HEK293T (cell line): ENCODE measurements at regions not wholly inside any gene's neighbourhood (a gene's known extent, or its start where the extent isn't known, plus 50 kb on each side); places are given as distances from the start of the nearest gene placed in this dataset.

Source experiments
- CTCF ChIA-PET: fragments of 350-600 bp; formaldehyde crosslinking; extraction: SDS; loops from one replicate; lab custom pipeline; 2021; ENCODE audit warnings: antibody characterized with exemption, inconsistent platforms; lab: Yijun Ruan, JAX
- POLR2A ChIA-PET: fragments of 350-600 bp; formaldehyde crosslinking; extraction: SDS; loops from one replicate; lab custom pipeline; 2020; ENCODE audit warnings: antibody characterized with exemption, inconsistent platforms; lab: Yijun Ruan, JAX
- DNase-seq: peaks from one replicate; pipeline ENCODE4 v3.0.0; 2012; ENCODE audit warnings: mixed read lengths; ENCODE audit errors: extremely low spot score
- ARNT ChIP-seq: fragments of 450-650 bp; IDR thresholded peaks from 2 replicates; pipeline ENCODE4 v1.6.1; 2017; ENCODE audit warnings: mild to moderate bottlenecking
- BHLHE40 ChIP-seq: fragments of 450-650 bp; IDR thresholded peaks from 2 replicates; pipeline ENCODE4 v1.6.1; 2016; ENCODE audit warnings: mild to moderate bottlenecking, moderate library complexity, borderline replicate concordance
- CTBP1 ChIP-seq: fragments of 450-650 bp; IDR thresholded peaks from 2 replicates; pipeline ENCODE4 v1.6.1; 2016; ENCODE audit warnings: borderline replicate concordance
- ELF4 ChIP-seq: fragments of 450-650 bp; IDR thresholded peaks from 2 replicates; pipeline ENCODE4 v1.6.1; 2017; ENCODE audit warnings: antibody characterized with exemption
- FOXA1 ChIP-seq: fragments of 450-650 bp; IDR thresholded peaks from 2 replicates; pipeline ENCODE4 v1.6.1; 2016; ENCODE audit warnings: mild to moderate bottlenecking
- FOXK2 ChIP-seq: fragments of 450-650 bp; IDR thresholded peaks from 2 replicates; pipeline ENCODE4 v1.6.1; 2016; ENCODE audit warnings: mild to moderate bottlenecking
- FOXM1 ChIP-seq: fragments of 450-650 bp; IDR thresholded peaks from 2 replicates; pipeline ENCODE4 v1.6.1; 2017; ENCODE audit warnings: mild to moderate bottlenecking, borderline replicate concordance
- HDGF ChIP-seq: fragments of 450-650 bp; IDR thresholded peaks from 2 replicates; pipeline ENCODE4 v1.6.1; 2017; ENCODE audit warnings: antibody characterized with exemption, borderline replicate concordance
- L3MBTL2 ChIP-seq: fragments of 450-650 bp; conservative IDR thresholded peaks from 2 replicates; pipeline ENCODE4 v1.6.1; 2016; ENCODE audit warnings: mild to moderate bottlenecking
- LEF1 ChIP-seq: fragments of 450-650 bp; IDR thresholded peaks from 2 replicates; pipeline ENCODE4 v1.6.1; 2017; ENCODE audit warnings: mild to moderate bottlenecking, borderline replicate concordance
- NFRKB ChIP-seq: fragments of 450-650 bp; IDR thresholded peaks from 2 replicates; pipeline ENCODE4 v1.6.1; 2016; ENCODE audit warnings: mild to moderate bottlenecking, moderate library complexity
- SP1 ChIP-seq: fragments of 450-650 bp; IDR thresholded peaks from 2 replicates; pipeline ENCODE4 v1.6.1; 2017
- SUZ12 ChIP-seq: fragments of 450-650 bp; IDR thresholded peaks from 2 replicates; pipeline ENCODE4 v1.6.1; 2016; ENCODE audit warnings: mild to moderate bottlenecking
- TARDBP ChIP-seq: fragments of 450-650 bp; IDR thresholded peaks from 2 replicates; pipeline ENCODE4 v1.6.1; 2016
- ZNF384 ChIP-seq: fragments of 450-650 bp; IDR thresholded peaks from 2 replicates; pipeline ENCODE4 v1.6.1; 2016
- TF ChIP-seq, protein P1 (sequence below): fragments of 450-650 bp; IDR thresholded peaks from 2 replicates; pipeline ENCODE4 v1.6.1; 2016

DNA sequence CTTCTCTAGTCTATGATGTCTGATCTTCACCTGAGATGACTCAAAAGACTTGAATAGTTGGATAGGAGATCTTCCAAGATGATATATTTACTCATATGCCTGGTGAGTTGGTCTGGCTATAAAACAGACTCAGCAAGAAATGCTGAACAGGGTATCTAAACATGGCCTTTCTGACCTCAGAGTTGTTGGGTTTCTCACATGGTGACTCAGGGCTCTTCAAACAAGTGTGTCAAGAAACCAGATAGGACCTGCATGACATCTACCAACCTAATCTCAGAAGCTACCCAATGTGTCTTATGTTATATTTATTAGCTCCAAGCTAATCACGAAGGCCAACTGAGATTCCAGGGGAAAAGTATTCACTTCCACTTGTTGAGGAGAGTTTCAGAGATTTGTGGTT, 1477.3 kb downstream of the CDH8 start:
- POLR2A ChIA-PET: no interaction called here
- no peak for DNase-seq
- TF ChIP-seq FOXM1: no peak
- no peak for TF ChIP-seq SP1
- no peak for TF ChIP-seq FOXK2
- TF ChIP-seq BHLHE40: no peak
- TF ChIP-seq ZNF384: no peak
- no peak for TF ChIP-seq FOXA1
- TF ChIP-seq SUZ12: no peak
- CTCF ChIA-PET: no interaction called here

- CTCF ChIA-PET: no interaction called here
- POLR2A ChIA-PET: no interaction called here
- TF ChIP-seq SP1: no peak
- TF ChIP-seq NFRKB: no peak
- no peak for DNase-seq
These were observed 1483.0 kb downstream of the CDH8 start for GRCh38 chr16:60553090-60553757.

- TF ChIP-seq HDGF (no peak), CTBP1 (no peak), ARNT (no peak), TARDBP (no peak), FOXM1 (no peak), NFRKB (no peak), FOXK2 (no peak), LEF1 (no peak), ELF4 (no peak), BHLHE40 (no peak), FOXA1 (no peak), SUZ12 (no peak), SP1 (no peak), ZNF384 (no peak), L3MBTL2 (no peak)
- TF ChIP-seq, protein P1, sequence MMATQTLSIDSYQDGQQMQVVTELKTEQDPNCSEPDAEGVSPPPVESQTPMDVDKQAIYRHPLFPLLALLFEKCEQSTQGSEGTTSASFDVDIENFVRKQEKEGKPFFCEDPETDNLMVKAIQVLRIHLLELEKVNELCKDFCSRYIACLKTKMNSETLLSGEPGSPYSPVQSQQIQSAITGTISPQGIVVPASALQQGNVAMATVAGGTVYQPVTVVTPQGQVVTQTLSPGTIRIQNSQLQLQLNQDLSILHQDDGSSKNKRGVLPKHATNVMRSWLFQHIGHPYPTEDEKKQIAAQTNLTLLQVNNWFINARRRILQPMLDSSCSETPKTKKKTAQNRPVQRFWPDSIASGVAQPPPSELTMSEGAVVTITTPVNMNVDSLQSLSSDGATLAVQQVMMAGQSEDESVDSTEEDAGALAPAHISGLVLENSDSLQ: no peak
- POLR2A ChIA-PET: no interaction called here
- CTCF ChIA-PET: no interaction called here
- no peak for DNase-seq
These were observed 1494.7 kb downstream of the CDH8 start for GRCh38 chr16:60541535-60541934.

DNA sequence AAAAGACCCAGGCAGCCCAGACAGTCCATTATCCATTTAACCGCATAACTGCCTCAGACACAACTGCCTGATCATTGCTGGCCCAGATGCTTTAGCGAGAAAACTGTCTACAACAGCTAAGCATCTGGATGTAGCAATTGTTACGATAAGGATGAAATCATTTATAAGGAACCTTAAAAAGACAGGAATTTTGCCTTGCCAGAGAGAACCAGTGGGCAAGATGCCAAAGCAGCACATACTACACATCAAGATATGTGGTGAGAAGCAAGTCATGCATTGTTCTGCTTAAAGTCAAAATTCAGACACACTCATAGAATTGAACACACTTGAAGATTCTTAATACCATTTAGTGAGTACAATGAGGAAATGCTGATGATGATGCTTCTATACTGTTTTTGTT, 1525.3 kb downstream of the CDH8 start:
- ChIA-PET POLR2A (no interaction called here), CTCF (no interaction called here)
- TF ChIP-seq FOXK2 (no peak), NFRKB (no peak), L3MBTL2 (no peak), BHLHE40 (no peak), FOXA1 (no peak), HDGF (no peak), SUZ12 (no peak), CTBP1 (no peak), FOXM1 (no peak)
- TF ChIP-seq, protein P1: no peak
- no peak for DNase-seq

GRCh38 chr16:60510208-60510607, 1526.0 kb downstream of the CDH8 start:
- no peak for DNase-seq
- ChIA-PET CTCF (no interaction called here), POLR2A (no interaction called here)
- TF ChIP-seq CTBP1 (no peak), L3MBTL2 (no peak), BHLHE40 (no peak), SUZ12 (no peak), FOXK2 (no peak), TARDBP (no peak), ZNF384 (no peak), LEF1 (no peak), FOXA1 (no peak), HDGF (no peak), SP1 (no peak), ARNT (no peak), ELF4 (no peak)
- TF ChIP-seq, protein P1: no peak

DNA sequence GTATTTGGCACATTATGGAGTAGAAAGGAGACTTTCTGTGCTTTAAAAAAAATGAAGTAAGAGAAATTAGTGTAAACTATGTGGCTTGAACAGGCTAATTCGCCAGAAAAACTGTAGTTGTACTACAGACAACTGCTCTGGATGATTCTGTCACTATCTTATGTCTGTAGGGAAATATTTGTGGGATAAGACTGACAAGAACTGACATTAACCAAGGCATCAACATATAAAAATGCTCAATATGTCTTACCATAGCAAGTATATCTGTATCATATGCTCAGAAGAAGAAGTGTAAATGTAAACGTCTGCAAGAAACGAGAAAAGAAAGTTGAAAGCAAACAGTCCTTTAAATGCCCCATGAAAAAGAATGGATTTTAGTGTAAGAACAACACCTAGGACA, 1545.0 kb downstream of the CDH8 start:
- DNase-seq: no peak
- ChIA-PET CTCF (no interaction called here), POLR2A (no interaction called here)
- TF ChIP-seq ELF4 (no peak), FOXK2 (no peak)

GRCh38 chr16:60485872-60486489, 1550.3 kb downstream of the CDH8 start:
- TF ChIP-seq, protein P1: no peak
- no peak for TF ChIP-seq FOXK2
- TF ChIP-seq FOXM1: no peak
- no peak for DNase-seq
- POLR2A ChIA-PET: no interaction called here
- CTCF ChIA-PET: no interaction called here
